ENCODE measurements at regions not wholly inside any gene's neighbourhood (a gene's known extent, or its start where the extent isn't known, plus 50 kb on each side); places are given as distances from the start of the nearest gene placed in this dataset.

- DNase-seq = no peak
These were observed 66.4 kb upstream of the SORCS1 start for GRCh38 chr10:107230887-107231286.

DNA sequence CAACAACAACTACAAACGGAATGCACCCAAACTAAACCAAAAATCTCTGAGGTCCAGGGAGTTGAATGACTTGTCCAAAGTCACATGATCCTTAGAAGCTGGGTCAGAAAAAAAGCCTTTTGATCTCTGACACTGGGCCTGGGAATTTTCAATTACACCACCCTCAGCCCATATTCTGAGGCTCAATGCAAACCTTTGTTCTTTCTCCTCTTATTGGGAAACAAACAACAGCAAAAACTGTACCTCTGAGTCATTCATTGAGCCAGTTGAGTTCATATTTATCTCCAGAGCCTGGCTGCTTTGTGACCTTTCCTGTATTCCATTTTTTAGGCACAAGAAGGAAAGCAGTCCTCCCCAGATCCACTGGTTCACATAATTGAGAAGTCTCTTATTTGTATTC, 51.2 kb upstream of the SORCS1 start:
- no peak for DNase-seq
